ENCODE measurements at regions not wholly inside any gene's neighbourhood (a gene's known extent, or its start where the extent isn't known, plus 50 kb on each side); places are given as distances from the start of the nearest gene placed in this dataset.

DNA sequence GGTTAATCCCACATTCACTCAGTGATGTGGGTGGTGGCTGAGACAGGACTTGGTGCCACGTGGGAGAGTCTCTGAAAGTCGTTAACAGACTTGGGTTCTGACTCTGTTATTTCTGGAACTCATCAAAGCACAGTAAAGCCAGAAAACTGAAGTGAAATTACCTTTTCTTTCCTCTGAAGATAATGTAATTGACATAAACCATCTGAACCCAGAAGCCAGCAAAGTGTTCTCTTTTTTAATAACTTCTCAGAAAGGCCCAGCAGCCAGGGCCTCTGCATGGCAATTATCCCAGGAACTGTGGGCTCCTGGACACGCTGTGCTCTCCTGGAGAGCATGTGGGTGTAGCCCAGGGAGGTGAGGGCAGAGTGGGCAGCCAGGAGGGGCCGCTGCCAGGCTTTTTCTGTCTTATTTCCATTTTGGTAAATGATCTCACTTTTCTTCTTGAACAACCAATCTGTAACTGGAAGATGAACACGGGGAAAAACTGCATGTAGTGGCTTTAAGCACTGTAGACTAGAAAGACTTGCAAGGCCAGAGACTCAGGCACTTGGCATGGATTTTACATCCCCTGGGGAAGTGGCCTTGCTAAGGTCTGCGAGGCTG lies 444.1 kb upstream of the TMEM132C start:
- Histone ChIP-seq H3K9me3 (replicated peaks; ENCODE audit: control insufficient read depth, insufficient read depth, low read length) (no peaks in the 10 kb centered on the region; the same call in 2 of the 3 replicates), H3K4me1 (ENCODE audit: control insufficient read depth, insufficient read depth, low read length) (no peaks in the 10 kb centered on the region), H3K79me2 (ENCODE audit: control insufficient read depth, insufficient read depth, low read length) (no peaks in the 10 kb centered on the region), H3K9ac (ENCODE audit: control insufficient read depth, insufficient read depth, low read length) (no peak overlapping the region), H3K4me3 (no peak overlapping the region), H3K4me2 (ENCODE audit: control insufficient read depth, insufficient read depth) (no peak overlapping the region), H2AFZ (ENCODE audit: control insufficient read depth, low read depth, low read length) (no peak overlapping the region), H3K27ac (ENCODE audit: control insufficient read depth, insufficient read depth) (no peak overlapping the region), H3K27me3 (replicated peaks in 1 of 2; ENCODE audit: control insufficient read depth in 2 of 2, insufficient read depth in 2 of 2, low read length in 1 of 2) (no peaks in the 10 kb centered on the region), H4K20me1 (ENCODE audit: control insufficient read depth, insufficient read depth) (no peaks in the 10 kb centered on the region), H3K36me3 (ENCODE audit: control insufficient read depth in 2 of 2, insufficient read depth in 2 of 2, low read length in 1 of 2) (no peaks in the 10 kb centered on the region)
- under 1% methylated on average over 6 of the region's 6 CpGs for WGBS (ENCODE audit: insufficient coverage, insufficient replicate concordance, low lambda C conversion rate, missing lambda C conversion rate)
- RAD21 ChIA-PET (ENCODE audit: unreplicated experiment) = no interaction called here
- SMC1A ChIA-PET (ENCODE audit: uncharacterized antibody, unreplicated experiment) = no interaction called here
- BruUV-seq (replicated peaks) = no TSS peak
- TF ChIP-seq, protein P1, sequence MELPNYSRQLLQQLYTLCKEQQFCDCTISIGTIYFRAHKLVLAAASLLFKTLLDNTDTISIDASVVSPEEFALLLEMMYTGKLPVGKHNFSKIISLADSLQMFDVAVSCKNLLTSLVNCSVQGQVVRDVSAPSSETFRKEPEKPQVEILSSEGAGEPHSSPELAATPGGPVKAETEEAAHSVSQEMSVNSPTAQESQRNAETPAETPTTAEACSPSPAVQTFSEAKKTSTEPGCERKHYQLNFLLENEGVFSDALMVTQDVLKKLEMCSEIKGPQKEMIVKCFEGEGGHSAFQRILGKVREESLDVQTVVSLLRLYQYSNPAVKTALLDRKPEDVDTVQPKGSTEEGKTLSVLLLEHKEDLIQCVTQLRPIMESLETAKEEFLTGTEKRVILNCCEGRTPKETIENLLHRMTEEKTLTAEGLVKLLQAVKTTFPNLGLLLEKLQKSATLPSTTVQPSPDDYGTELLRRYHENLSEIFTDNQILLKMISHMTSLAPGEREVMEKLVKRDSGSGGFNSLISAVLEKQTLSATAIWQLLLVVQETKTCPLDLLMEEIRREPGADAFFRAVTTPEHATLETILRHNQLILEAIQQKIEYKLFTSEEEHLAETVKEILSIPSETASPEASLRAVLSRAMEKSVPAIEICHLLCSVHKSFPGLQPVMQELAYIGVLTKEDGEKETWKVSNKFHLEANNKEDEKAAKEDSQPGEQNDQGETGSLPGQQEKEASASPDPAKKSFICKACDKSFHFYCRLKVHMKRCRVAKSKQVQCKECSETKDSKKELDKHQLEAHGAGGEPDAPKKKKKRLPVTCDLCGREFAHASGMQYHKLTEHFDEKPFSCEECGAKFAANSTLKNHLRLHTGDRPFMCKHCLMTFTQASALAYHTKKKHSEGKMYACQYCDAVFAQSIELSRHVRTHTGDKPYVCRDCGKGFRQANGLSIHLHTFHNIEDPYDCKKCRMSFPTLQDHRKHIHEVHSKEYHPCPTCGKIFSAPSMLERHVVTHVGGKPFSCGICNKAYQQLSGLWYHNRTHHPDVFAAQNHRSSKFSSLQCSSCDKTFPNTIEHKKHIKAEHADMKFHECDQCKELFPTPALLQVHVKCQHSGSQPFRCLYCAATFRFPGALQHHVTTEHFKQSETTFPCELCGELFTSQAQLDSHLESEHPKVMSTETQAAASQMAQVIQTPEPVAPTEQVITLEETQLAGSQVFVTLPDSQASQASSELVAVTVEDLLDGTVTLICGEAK (IDR thresholded peaks at IDR 0.05; ENCODE audit: borderline replicate concordance) = no peak
- TF ChIP-seq, protein P2, sequence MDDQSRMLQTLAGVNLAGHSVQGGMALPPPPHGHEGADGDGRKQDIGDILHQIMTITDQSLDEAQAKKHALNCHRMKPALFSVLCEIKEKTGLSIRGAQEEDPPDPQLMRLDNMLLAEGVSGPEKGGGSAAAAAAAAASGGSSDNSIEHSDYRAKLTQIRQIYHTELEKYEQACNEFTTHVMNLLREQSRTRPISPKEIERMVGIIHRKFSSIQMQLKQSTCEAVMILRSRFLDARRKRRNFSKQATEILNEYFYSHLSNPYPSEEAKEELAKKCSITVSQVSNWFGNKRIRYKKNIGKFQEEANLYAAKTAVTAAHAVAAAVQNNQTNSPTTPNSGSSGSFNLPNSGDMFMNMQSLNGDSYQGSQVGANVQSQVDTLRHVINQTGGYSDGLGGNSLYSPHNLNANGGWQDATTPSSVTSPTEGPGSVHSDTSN (IDR thresholded peaks at IDR 0.05; ENCODE audit: insufficient replicate concordance, low read depth, low read length) = no peak
- TF ChIP-seq MYB (IDR thresholded peaks at IDR 0.05; ENCODE audit: borderline replicate concordance, low read depth, low read length) (no peak), EZH2 (IDR thresholded peaks at IDR 0.05; ENCODE audit: borderline replicate concordance, control insufficient read depth, low read depth, low read length) (no peak), SREBF2 (IDR thresholded peaks at IDR 0.05; ENCODE audit: low read length) (no peak), IKZF2 (IDR thresholded peaks at IDR 0.05) (no peak)
- CTCF ChIA-PET = interaction anchor here (0.6 kb wide), 1 partner anchor 224 kb away, joined by 3 read pairs; no protein-coding TSS in a partner anchor
- in situ Hi-C loops (cut with MboI) = no loop called here
- intact Hi-C loops (cut with micrococcal nuclease; ENCODE audit: unreplicated experiment) = no loop called here
- no peak for FAIRE-seq
- POLR2A ChIA-PET = no interaction called here
- no peak for ATAC-seq
- no peak for DNase-seq (ENCODE audit: low read depth, low spot score)
